ENCODE measurements at regions not wholly inside any gene's neighbourhood (a gene's known extent, or its start where the extent isn't known, plus 50 kb on each side); places are given as distances from the start of the nearest gene placed in this dataset.

DNA sequence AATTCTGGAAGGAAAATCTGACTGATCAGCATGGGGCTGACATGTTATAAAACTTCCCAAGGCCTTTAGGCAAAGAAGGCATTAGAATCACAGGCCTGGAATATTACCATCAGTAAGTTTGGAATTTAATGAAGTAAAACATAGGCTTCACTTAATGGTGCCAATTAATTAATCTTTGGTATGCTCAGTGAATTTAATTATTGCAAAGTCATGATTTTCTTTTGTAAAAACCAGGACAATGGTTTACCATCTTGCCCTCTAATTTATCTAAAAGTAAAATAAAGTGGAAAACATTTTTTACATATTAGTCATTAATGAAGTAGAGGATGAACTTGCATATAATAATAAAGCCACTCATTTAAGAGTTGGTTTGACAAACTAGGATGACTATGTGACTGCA, 220.3 kb downstream of the SEC23IP start:
- H3K27ac Mint-ChIP-seq, result no peak overlapping the region
- H4K91ac ChIP-seq (ENCODE audit: insufficient read length, low read depth, low read length), result no peak overlapping the region
- H2BK120ac ChIP-seq (ENCODE audit: low read depth, low read length, poor library complexity, severe bottlenecking), result no peak overlapping the region
- no peak overlapping the region for H3K56ac ChIP-seq (ENCODE audit: insufficient read length, low read depth, low read length)
- no peak overlapping the region for H3K27ac ChIP-seq (ENCODE audit: insufficient read length, low read depth, low read length)
- no peaks in the 10 kb centered on the region for H3K79me1 ChIP-seq (ENCODE audit: insufficient read depth, low read depth, low read length, poor library complexity, severe bottlenecking)
- H3K27me3 ChIP-seq (ENCODE audit: insufficient read depth, low read length), result no peaks in the 10 kb centered on the region
- H3K9ac ChIP-seq (ENCODE audit: extremely low read depth, insufficient read length, low read length), result no peak overlapping the region
- no peaks in the 10 kb centered on the region for H3K79me2 ChIP-seq (ENCODE audit: insufficient read depth, low read length)
- no peak for TF ChIP-seq CTCF (conservative IDR thresholded peaks at IDR 0.05)
- no peak overlapping the region for H3T11ph ChIP-seq (ENCODE audit: low read length)
- no peak overlapping the region for H3K14ac ChIP-seq (ENCODE audit: insufficient read depth, low read length)
- H3K4me1 Mint-ChIP-seq, result peaks cover 0 to 11% of the 10 kb centered on the region in 2 experiments; a peak in 3 of 4 replicates
- H3K27me3 Mint-ChIP-seq (ENCODE audit: low read depth), result no peaks in the 10 kb centered on the region; the same call in 1 of the 2 replicates
- H2AFZ ChIP-seq (ENCODE audit: low read length), result no peak overlapping the region
- no peak overlapping the region for H2BK12ac ChIP-seq (ENCODE audit: insufficient read length, low read depth, low read length)
- no peak overlapping the region for H4K8ac ChIP-seq (replicated peaks; ENCODE audit: insufficient read length, low read depth, low read length)
- no peak overlapping the region for H3K23ac ChIP-seq (ENCODE audit: insufficient read length, low read depth, low read length)
- no peak for DNase-seq
- H4K5ac ChIP-seq (ENCODE audit: insufficient read length, low read depth, low read length), result no peak overlapping the region
- H2BK5ac ChIP-seq (ENCODE audit: insufficient read length, low read length), result no peak overlapping the region
- H2AK5ac ChIP-seq (ENCODE audit: insufficient read length, low read length), result no peak overlapping the region
- H3K9me3 ChIP-seq (ENCODE audit: control insufficient read depth, low read depth, low read length), result no peaks in the 10 kb centered on the region
- no peak overlapping the region for H3K4me2 ChIP-seq (ENCODE audit: insufficient read depth, insufficient read length, low read length)
- H3K23me2 ChIP-seq (ENCODE audit: insufficient read length, low read depth, low read length, poor library complexity, severe bottlenecking), result no peaks in the 10 kb centered on the region
- no peaks in the 10 kb centered on the region for H3K4me1 ChIP-seq (ENCODE audit: insufficient read depth, low read length)
- H2BK15ac ChIP-seq (ENCODE audit: low read depth, low read length), result no peak overlapping the region
- H4K20me1 ChIP-seq (ENCODE audit: control insufficient read depth, insufficient read depth, insufficient read length), result no peaks in the 10 kb centered on the region
- H3K9me3 Mint-ChIP-seq, result no peaks in the 10 kb centered on the region
- no peak overlapping the region for H2BK20ac ChIP-seq (ENCODE audit: low read depth, low read length, poor library complexity, severe bottlenecking)
- no peaks in the 10 kb centered on the region; a peak in 1 of 7 replicates for H3K36me3 Mint-ChIP-seq (ENCODE audit: insufficient read depth in 1 of 3, low read depth in 3 of 3)
- H3K4me3 Mint-ChIP-seq, result no peak overlapping the region
- H3K18ac ChIP-seq (ENCODE audit: insufficient read length, low read depth, low read length), result no peak overlapping the region
- H3K4ac ChIP-seq (ENCODE audit: low read depth, low read length), result no peak overlapping the region

Data from H9 (cell line).